ENCODE measurements at regions not wholly inside any gene's neighbourhood (a gene's known extent, or its start where the extent isn't known, plus 50 kb on each side); places are given as distances from the start of the nearest gene placed in this dataset.

- TF ChIP-seq CTCF (conservative IDR thresholded peaks at IDR 0.05; ENCODE audit: low read depth, low read length): no peak
- TF ChIP-seq RCOR1 (IDR thresholded peaks at IDR 0.05; ENCODE audit: insufficient replicate concordance, low read length): no peak
Observed at GRCh38 chr3:72627271-72627670, 221.0 kb downstream of the SHQ1 start.

All from IMR-90 (cell line).